Heart left ventricle (tissue), 16 donors: ENCODE measurements at regions not wholly inside any gene's neighbourhood (a gene's known extent, or its start where the extent isn't known, plus 50 kb on each side); places are given as distances from the start of the nearest gene placed in this dataset.

Experiments used
- ATAC-seq, 4 donors: fragments of 200-7000 bp; cut with Tn5 transposase; one replicate each; pipeline ENCODE4 v1.9.1; 2020 to 2022; ENCODE audit warnings: moderate library complexity in 4 of 4, mild to moderate bottlenecking in 3 of 4, moderate number of reproducible peaks in 1 of 4
- DNase-seq, 5 donors: peaks; one replicate each; pipeline ENCODE4 v3.0.0-alpha.2; 2020
- H3K27ac ChIP-seq, 12 donors: fragments of 200-600 bp; sonication (generic) in 4 of 12; one replicate each; pipeline versions ENCODE4 v1.5.0 to v1.8.0; 2016 to 2022; ENCODE audit warnings: mild to moderate bottlenecking in 2 of 12
- H3K27me3 ChIP-seq, 9 donors: fragments of 200-600 bp; sonication (generic) in 2 of 9; one replicate each; pipeline versions ENCODE4 v1.5.1 to v1.8.0; 2016 to 2022; ENCODE audit warnings: mild to moderate bottlenecking in 3 of 9
- H3K36me3 ChIP-seq, 9 donors: fragments of 200-600 bp; sonication (generic) in 2 of 9; one replicate each; pipeline versions ENCODE4 v1.5.0 to v1.8.0; 2018 to 2022; ENCODE audit warnings: mild to moderate bottlenecking in 2 of 9
- H3K4me1 ChIP-seq, 12 donors: fragments of 200-600 bp; sonication (generic) in 4 of 12; one replicate each; pipeline versions ENCODE4 v1.5.0 to v1.8.0; 2016 to 2022; ENCODE audit warnings: mild to moderate bottlenecking in 3 of 12
- H3K4me3 ChIP-seq, 12 donors: fragments of 200-600 bp; sonication (generic) in 4 of 12; one replicate each; pipeline versions ENCODE4 v1.5.0 to v1.8.0; 2017 to 2022; ENCODE audit warnings: mild to moderate bottlenecking in 9 of 12, moderate library complexity in 4 of 12
- H3K9me3 ChIP-seq, 12 donors: fragments of 200-600 bp; sonication (generic) in 4 of 12; one replicate each; pipeline versions ENCODE4 v1.5.0 to v1.8.0; 2016 to 2022; ENCODE audit warnings: mild to moderate bottlenecking in 1 of 12
- CTCF ChIP-seq, 12 donors: fragments of 200-600 bp; sonication (generic) in 4 of 12; IDR thresholded peaks; one replicate each; pipeline versions ENCODE4 v1.5.0 to v1.8.0; 2018 to 2022; ENCODE audit warnings: antibody characterized with exemption in 12 of 12, mild to moderate bottlenecking in 5 of 12
- POLR2A ChIP-seq, 2 donors: fragments of 450-650 bp; IDR thresholded peaks; one replicate each; pipeline ENCODE4 v1.6.1; 2017; ENCODE audit warnings: antibody characterized with exemption in 2 of 2, mild to moderate bottlenecking in 2 of 2, moderate library complexity in 2 of 2
- WGBS, 4 donors: extraction: QIAGEN DNeasy Blood & Tissue Kit in 2 of 4; methylation state at CpG; one replicate each; pipeline versions ENCODE4 v1.1.5 to v1.1.7; 2013 to 2018; 5-methylcytosine and 5-hydroxymethylcytosine counted together
- intact Hi-C, 10 donors: fragments of 100-400 bp; cut with DNase I; formaldehyde crosslinking; loops; one replicate each; pipeline versions ENCODE4 v1.11.1 to v1.14.2; 2022
- donor health status: ischemic (EF 13 %, LVEDD 7.1; RV severe dilation, severe dysfunction).
- donor health status: healthy with polysubstance abuse.
- donor health status: DM: no; HTN: yes; CAD: no.
- donor health status: DM: no; HTN: no; CAD: no.
- donor health status: ischemic (EF 25% LVEDD 6.9; RV normal size, moderate dysfunction).
- donor health status: ischemic (EF 25% LVEDD 5.7; RV mildly dilated, moderate dysfunction).
- donor health status: healthy.
- donor health status: DM: yes; HTN: yes; CAD: no.
- donor health status: ischemic (EF 35%, LVEDD 5.7; RV mildly dilated, moderate dysfunction).
- donor health status: nonischemic (EF 11% LVEDD 7.7; RV severe dilation, severe dysfunction).
- donor health status: DM: yes; HTN: yes; CAD: no.
- donor health status: PGD.
- donor health status: ischemic (EF 29% LVEDD 5.4; RV normal size, mild dysfunction).
- donor health status: nonischemic (EF 23%, LVEDD 6.1; RV moderate dilation, normal function).

DNA sequence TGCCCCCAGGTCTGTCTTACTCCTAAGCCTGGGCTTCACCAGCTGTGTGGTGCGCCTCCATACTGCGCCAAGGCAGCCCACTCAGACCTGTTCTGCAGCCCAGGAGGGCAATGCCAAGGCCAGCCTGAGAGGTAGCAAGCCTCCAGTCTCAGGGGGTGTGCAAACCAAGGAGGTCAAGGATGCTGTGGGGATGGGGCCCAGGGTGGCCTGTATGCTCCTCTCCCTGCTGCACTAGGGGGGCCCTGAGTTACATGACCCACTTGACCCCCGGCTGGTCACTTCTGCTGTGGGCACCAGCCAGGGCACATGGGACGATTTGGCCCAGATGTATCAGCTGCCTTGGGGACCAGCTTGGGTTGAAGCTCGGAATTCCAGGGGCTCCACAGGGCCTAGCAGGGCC, 70.0 kb upstream of the SLC6A6 start:
- no peak overlapping the region for H3K4me3 ChIP-seq
- ATAC-seq (no peak), DNase-seq (no peak)
- WGBS, 4 donors = 94 to 100% (median 97%) methylated on average over 3 to 5 of the region's 5 CpGs
- no peak overlapping the region for H3K27ac ChIP-seq
- intact Hi-C loops = no loop called here
- H3K4me1 ChIP-seq = no peaks in the 10 kb centered on the region
- TF ChIP-seq CTCF (IDR thresholded peaks at IDR 0.05) (no peak), POLR2A (IDR thresholded peaks at IDR 0.05) (no peak)
- H3K9me3 ChIP-seq = no peaks in the 10 kb centered on the region
- H3K36me3 ChIP-seq = no peaks in the 10 kb centered on the region
- H3K27me3 ChIP-seq = peaks cover 0 to 20% (median 0%) of the 10 kb centered on the region in 9 donors

- no peak for DNase-seq
- intact Hi-C loops = no loop called here
- H3K36me3 ChIP-seq = no peaks in the 10 kb centered on the region
- no peaks in the 10 kb centered on the region for H3K4me1 ChIP-seq
- no peaks in the 10 kb centered on the region for H3K9me3 ChIP-seq
- H3K4me3 ChIP-seq = no peak overlapping the region
- TF ChIP-seq CTCF (IDR thresholded peaks at IDR 0.05) (no peak), POLR2A (IDR thresholded peaks at IDR 0.05) (no peak)
- peaks cover 0 to 22% (median under 1%) of the 10 kb centered on the region in 9 donors for H3K27me3 ChIP-seq
- 41 to 62% (median 56%) methylated on average over 1 of the region's 1 CpG; no CpG with 5 or more reads in 1 of the 4 donors for WGBS, 4 donors
- ATAC-seq = no peak
- H3K27ac ChIP-seq = no peak overlapping the region
Measured at GRCh38 chr3:14333215-14333614, 69.2 kb upstream of the SLC6A6 start.

DNA sequence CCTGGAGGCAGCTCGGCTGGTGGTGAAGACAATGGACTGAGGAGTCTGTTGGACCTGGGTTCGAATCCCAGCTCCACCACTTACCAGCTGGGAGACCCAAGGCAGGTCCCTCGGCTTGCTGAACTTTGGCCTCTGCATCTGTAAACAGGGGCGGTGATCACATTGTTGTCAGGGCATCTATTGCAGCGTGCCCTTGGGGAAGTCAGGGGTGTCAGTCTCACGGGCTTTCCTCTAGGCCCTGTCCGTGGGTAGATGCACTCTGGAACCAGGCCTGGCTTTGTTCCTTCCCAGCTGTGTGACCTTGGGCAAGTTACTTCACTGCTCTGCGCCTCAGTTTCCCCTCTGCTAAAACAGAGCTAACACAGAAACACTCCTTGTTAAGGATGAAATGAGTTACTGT, 68.8 kb upstream of the SLC6A6 start:
- TF ChIP-seq POLR2A (IDR thresholded peaks at IDR 0.05) = no peak
- no peak for TF ChIP-seq CTCF (IDR thresholded peaks at IDR 0.05)
- Histone ChIP-seq H3K4me3 (no peak overlapping the region), H3K9me3 (no peaks in the 10 kb centered on the region), H3K4me1 (no peaks in the 10 kb centered on the region), H3K27me3 (peaks cover 0 to 23% (median 2%) of the 10 kb centered on the region in 9 donors), H3K36me3 (no peaks in the 10 kb centered on the region), H3K27ac (no peak overlapping the region)
- ATAC-seq (no peak), DNase-seq (no peak)
- WGBS, 4 donors = 89 to 97% (median 90%) methylated on average over 8 of the region's 8 CpGs
- intact Hi-C loops = no loop called here

- no peaks in the 10 kb centered on the region for H3K4me1 ChIP-seq
- ATAC-seq (no peak), DNase-seq (no peak)
- H3K36me3 ChIP-seq = no peaks in the 10 kb centered on the region
- no peaks in the 10 kb centered on the region for H3K9me3 ChIP-seq
- no peak overlapping the region for H3K4me3 ChIP-seq
- H3K27me3 ChIP-seq = peaks cover 0 to 23% (median 2%) of the 10 kb centered on the region in 9 donors
- WGBS, 4 donors = 84 to 92% (median 87%) methylated on average over 4 of the region's 4 CpGs
- intact Hi-C loops = no loop called here
- H3K27ac ChIP-seq = no peak overlapping the region
- TF ChIP-seq POLR2A (IDR thresholded peaks at IDR 0.05) (no peak), CTCF (IDR thresholded peaks at IDR 0.05) (no peak)
Measured at GRCh38 chr3:14334136-14334535, 68.3 kb upstream of the SLC6A6 start.
